H1 (cell line): ENCODE measurements at regions not wholly inside any gene's neighbourhood (a gene's known extent, or its start where the extent isn't known, plus 50 kb on each side); places are given as distances from the start of the nearest gene placed in this dataset.

Source experiments
- CEBPB ChIP-seq: IDR thresholded peaks from 2 replicates; pipeline ENCODE4 v1.6.1; 2012; ENCODE audit warnings: low read depth, low read length
- GABPA ChIP-seq: IDR thresholded peaks from 2 replicates; pipeline ENCODE4 v1.6.1; 2011; ENCODE audit warnings: mild to moderate bottlenecking, low read length, moderate library complexity, borderline replicate concordance; ENCODE audit not compliant: insufficient read depth
- GTF2F1 ChIP-seq: IDR thresholded peaks from 2 replicates; pipeline ENCODE4 v1.6.1; 2012; ENCODE audit warnings: low read depth, low read length, improper control_type of control experiment, borderline replicate concordance
- JUND ChIP-seq: IDR thresholded peaks from 2 replicates; pipeline ENCODE4 v1.6.1; 2011; ENCODE audit warnings: mild to moderate bottlenecking, improper control_type of control experiment, low read length
- KDM5A ChIP-seq: fragments of 200-600 bp; IDR thresholded peaks from 2 replicates; pipeline ENCODE4 v1.7.1; 2012; ENCODE audit warnings: mild to moderate bottlenecking, low read length, inconsistent platforms, mixed read lengths
- POLR2A ChIP-seq, 2 experiments: IDR thresholded peaks; 1 replicate in 1 of 2; 2 replicates in 1 of 2; pipeline ENCODE4 v1.6.1; 2011; ENCODE audit warnings: low read depth in 2 of 2, low read length in 2 of 2, mild to moderate bottlenecking in 2 of 2; ENCODE audit errors: control extremely low read depth in 1 of 2
- RBBP5 ChIP-seq: IDR thresholded peaks from 2 replicates; pipeline ENCODE4 v1.7.1; 2012; ENCODE audit warnings: low read depth, mild to moderate bottlenecking, inconsistent platforms, low read length, moderate library complexity, borderline replicate concordance
- SAP30 ChIP-seq: fragments of 300-600 bp; sonication (generic); IDR thresholded peaks from 2 replicates; pipeline ENCODE4 v1.7.1; 2012; ENCODE audit warnings: low read length, moderate library complexity, mild to moderate bottlenecking, inconsistent platforms; ENCODE audit not compliant: insufficient read depth, insufficient replicate concordance
- SUZ12 ChIP-seq: fragments of 200-600 bp; sonication (generic); IDR thresholded peaks from 2 replicates; pipeline ENCODE4 v1.6.1; 2012; ENCODE audit warnings: mild to moderate bottlenecking, inconsistent platforms, low read length, moderate library complexity, mixed read lengths
- ZNF274 ChIP-seq: IDR thresholded peaks from 2 replicates; pipeline ENCODE4 v1.7.0; 2012; ENCODE audit warnings: low read length, borderline replicate concordance; ENCODE audit errors: extremely low read depth
- TF ChIP-seq, protein P1 (sequence below), 3 experiments: IDR thresholded peaks; 1 replicate in 2 of 3; 2 replicates in 1 of 3; pipeline versions ENCODE4 v1.5.1 to v1.6.1; 2011; ENCODE audit warnings: low read length in 3 of 3, mild to moderate bottlenecking in 3 of 3, inconsistent platforms in 2 of 3, low read depth in 1 of 3, moderate library complexity in 1 of 3; ENCODE audit not compliant: insufficient read depth in 1 of 3; ENCODE audit errors: control extremely low read depth in 1 of 3
- TF ChIP-seq, protein P2 (sequence below): IDR thresholded peaks from 2 replicates; pipeline ENCODE4 v1.6.1; 2011; ENCODE audit warnings: low read length, improper control_type of control experiment

DNA sequence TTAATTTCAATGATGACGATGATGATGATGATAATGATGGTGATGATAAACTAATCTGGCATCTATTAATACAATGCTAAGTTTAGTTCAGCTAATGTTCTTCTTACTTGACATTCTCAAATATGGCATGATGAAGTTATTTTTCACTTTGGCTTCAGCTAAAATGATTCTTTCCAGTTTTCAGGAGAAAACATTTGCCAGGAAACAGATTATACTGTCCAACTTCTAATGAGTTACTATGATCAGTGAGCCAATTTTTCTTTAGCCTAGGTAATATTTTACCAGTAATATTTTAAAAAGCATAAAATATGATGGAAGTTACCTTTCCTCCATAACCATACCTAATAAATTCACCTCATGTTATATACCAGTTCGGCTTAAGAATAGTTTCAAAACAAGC, 245.7 kb upstream of the CSNK1A1L start:
- TF ChIP-seq POLR2A (IDR thresholded peaks at IDR 0.05; ENCODE audit: control extremely low read depth in 1 of 2, low read depth in 2 of 2, low read length in 2 of 2), result no peak
- TF ChIP-seq, protein P1, sequence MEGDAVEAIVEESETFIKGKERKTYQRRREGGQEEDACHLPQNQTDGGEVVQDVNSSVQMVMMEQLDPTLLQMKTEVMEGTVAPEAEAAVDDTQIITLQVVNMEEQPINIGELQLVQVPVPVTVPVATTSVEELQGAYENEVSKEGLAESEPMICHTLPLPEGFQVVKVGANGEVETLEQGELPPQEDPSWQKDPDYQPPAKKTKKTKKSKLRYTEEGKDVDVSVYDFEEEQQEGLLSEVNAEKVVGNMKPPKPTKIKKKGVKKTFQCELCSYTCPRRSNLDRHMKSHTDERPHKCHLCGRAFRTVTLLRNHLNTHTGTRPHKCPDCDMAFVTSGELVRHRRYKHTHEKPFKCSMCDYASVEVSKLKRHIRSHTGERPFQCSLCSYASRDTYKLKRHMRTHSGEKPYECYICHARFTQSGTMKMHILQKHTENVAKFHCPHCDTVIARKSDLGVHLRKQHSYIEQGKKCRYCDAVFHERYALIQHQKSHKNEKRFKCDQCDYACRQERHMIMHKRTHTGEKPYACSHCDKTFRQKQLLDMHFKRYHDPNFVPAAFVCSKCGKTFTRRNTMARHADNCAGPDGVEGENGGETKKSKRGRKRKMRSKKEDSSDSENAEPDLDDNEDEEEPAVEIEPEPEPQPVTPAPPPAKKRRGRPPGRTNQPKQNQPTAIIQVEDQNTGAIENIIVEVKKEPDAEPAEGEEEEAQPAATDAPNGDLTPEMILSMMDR (IDR thresholded peaks at IDR 0.05; ENCODE audit: control extremely low read depth in 1 of 3, insufficient read depth in 1 of 3, low read depth in 1 of 3, low read length in 3 of 3), result no peak
- TF ChIP-seq KDM5A, result no peak
- no peak for TF ChIP-seq JUND
- TF ChIP-seq, protein P2, sequence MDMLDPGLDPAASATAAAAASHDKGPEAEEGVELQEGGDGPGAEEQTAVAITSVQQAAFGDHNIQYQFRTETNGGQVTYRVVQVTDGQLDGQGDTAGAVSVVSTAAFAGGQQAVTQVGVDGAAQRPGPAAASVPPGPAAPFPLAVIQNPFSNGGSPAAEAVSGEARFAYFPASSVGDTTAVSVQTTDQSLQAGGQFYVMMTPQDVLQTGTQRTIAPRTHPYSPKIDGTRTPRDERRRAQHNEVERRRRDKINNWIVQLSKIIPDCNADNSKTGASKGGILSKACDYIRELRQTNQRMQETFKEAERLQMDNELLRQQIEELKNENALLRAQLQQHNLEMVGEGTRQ, result no peak
- no peak for TF ChIP-seq GABPA
- no peak for TF ChIP-seq CEBPB
- TF ChIP-seq RBBP5, result no peak
- no peak for TF ChIP-seq ZNF274
- no peak for TF ChIP-seq GTF2F1
- no peak for TF ChIP-seq SUZ12
- TF ChIP-seq SAP30, result no peak
